SK-N-SH treated with all-trans-retinoic acid at 6 μM for 48 hours (cell line): ENCODE measurements at regions not wholly inside any gene's neighbourhood (a gene's known extent, or its start where the extent isn't known, plus 50 kb on each side); places are given as distances from the start of the nearest gene placed in this dataset.

ENCODE experiments used
- ATAC-seq: fragments of 200-7000 bp; cut with Tn5 transposase; 3 replicates; pipeline ENCODE4 v1.9.1; 2020; ENCODE audit warnings: mild to moderate bottlenecking, moderate library complexity
- ARNTL ChIP-seq: fragments of 450-650 bp; formaldehyde crosslinking; IDR thresholded peaks from 2 replicates; pipeline ENCODE4 v1.5.0; 2020; ENCODE audit warnings: low read depth, mild to moderate bottlenecking, moderate library complexity, borderline replicate concordance
- CSDC2 ChIP-seq: fragments of 250-450 bp; sonication (Bioruptor Pico); IDR thresholded peaks from 2 replicates; pipeline ENCODE4 v1.5.0; 2020; ENCODE audit warnings: mild to moderate bottlenecking, moderate library complexity
- ESRRG ChIP-seq: fragments of 250-450 bp; sonication (Bioruptor Pico); IDR thresholded peaks from 2 replicates; pipeline ENCODE4 v1.6.1; 2021; ENCODE audit warnings: mild to moderate bottlenecking
- PPARA ChIP-seq: fragments of 250-450 bp; sonication (Bioruptor Pico); IDR thresholded peaks from 2 replicates; pipeline ENCODE4 v1.5.0; 2020; ENCODE audit warnings: mild to moderate bottlenecking, borderline replicate concordance
- TCF4 ChIP-seq: fragments of 250-450 bp; sonication (Bioruptor Pico); IDR thresholded peaks from 2 replicates; pipeline ENCODE4 v1.8.0; 2021; ENCODE audit warnings: mild to moderate bottlenecking, moderate library complexity, borderline replicate concordance
- TF ChIP-seq, protein P1 (sequence below): fragments of 250-450 bp; sonication (Bioruptor Pico); IDR thresholded peaks from 2 replicates; pipeline ENCODE4 v1.5.1; 2020; ENCODE audit warnings: low read depth, mild to moderate bottlenecking, moderate library complexity

DNA sequence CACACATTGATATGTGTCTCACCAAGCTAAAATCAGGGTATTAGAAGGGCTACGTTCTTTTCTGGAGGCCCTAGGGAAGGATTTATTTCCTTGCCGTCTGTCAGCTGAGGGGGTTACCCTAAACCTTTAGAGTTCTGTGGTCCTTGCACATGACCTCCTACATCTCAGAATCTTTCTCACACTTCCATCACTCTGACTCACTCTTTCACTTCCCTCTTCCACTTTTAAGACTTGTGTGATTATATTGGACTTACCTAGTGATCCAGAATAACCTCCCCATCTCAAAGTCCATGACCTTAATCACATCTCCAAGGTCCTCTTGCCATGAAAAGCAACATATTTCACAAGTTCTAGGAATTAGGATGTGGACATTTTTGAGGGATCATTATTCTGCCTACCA, 53.6 kb upstream of the FUNDC1 start:
- no peak for ATAC-seq
- TF ChIP-seq TCF4 (CRISPR knock-in tag) (no peak), PPARA (CRISPR knock-in tag) (no peak), ARNTL (CRISPR knock-in tag) (no peak), CSDC2 (CRISPR knock-in tag) (no peak), ESRRG (CRISPR knock-in tag) (no peak)
- TF ChIP-seq, protein P1, sequence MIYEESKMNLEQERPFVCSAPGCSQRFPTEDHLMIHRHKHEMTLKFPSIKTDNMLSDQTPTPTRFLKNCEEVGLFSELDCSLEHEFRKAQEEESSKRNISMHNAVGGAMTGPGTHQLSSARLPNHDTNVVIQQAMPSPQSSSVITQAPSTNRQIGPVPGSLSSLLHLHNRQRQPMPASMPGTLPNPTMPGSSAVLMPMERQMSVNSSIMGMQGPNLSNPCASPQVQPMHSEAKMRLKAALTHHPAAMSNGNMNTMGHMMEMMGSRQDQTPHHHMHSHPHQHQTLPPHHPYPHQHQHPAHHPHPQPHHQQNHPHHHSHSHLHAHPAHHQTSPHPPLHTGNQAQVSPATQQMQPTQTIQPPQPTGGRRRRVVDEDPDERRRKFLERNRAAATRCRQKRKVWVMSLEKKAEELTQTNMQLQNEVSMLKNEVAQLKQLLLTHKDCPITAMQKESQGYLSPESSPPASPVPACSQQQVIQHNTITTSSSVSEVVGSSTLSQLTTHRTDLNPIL (CRISPR knock-in tag) = no peak
